GM19324 (cell line): ENCODE measurements at regions not wholly inside any gene's neighbourhood (a gene's known extent, or its start where the extent isn't known, plus 50 kb on each side); places are given as distances from the start of the nearest gene placed in this dataset.

Experiments used
- ATAC-seq: cut with Tn5 transposase; IDR thresholded peaks from one replicate; pipeline ENCODE4 v1.9.1; 2021; ENCODE audit warnings: mild to moderate bottlenecking, moderate library complexity; ENCODE audit not compliant: unreplicated experiment, low FRiP score

- peak; percentile 49 for ATAC-seq
Measured at GRCh38 chr5:89397096-89397495, 514.1 kb upstream of the MEF2C start.

- peak; percentile 69 for ATAC-seq
Measured at GRCh38 chr5:89396278-89396954, 513.4 kb upstream of the MEF2C start.

- ATAC-seq: no peak
Measured at GRCh38 chr5:89395111-89395510, 512.1 kb upstream of the MEF2C start.

- no peak for ATAC-seq
Measured at GRCh38 chr5:89388872-89389271, 505.9 kb upstream of the MEF2C start.

GRCh38 chr5:89384391-89384790, 501.4 kb upstream of the MEF2C start:
- ATAC-seq: no peak

GRCh38 chr5:89380635-89381034, 497.7 kb upstream of the MEF2C start:
- no peak for ATAC-seq

- no peak for ATAC-seq
Measured at GRCh38 chr5:89377767-89378455, 494.9 kb upstream of the MEF2C start.

- no peak for ATAC-seq
Measured at GRCh38 chr5:89374818-89375521, 492.0 kb upstream of the MEF2C start.

GRCh38 chr5:89374144-89374784, 491.3 kb upstream of the MEF2C start:
- no peak for ATAC-seq

- ATAC-seq: no peak
Measured at GRCh38 chr5:89372176-89372575, 489.2 kb upstream of the MEF2C start.

- ATAC-seq: no peak
Measured at GRCh38 chr5:89371646-89372045, 488.7 kb upstream of the MEF2C start.

- no peak for ATAC-seq
Measured at GRCh38 chr5:89359046-89359445, 476.1 kb upstream of the MEF2C start.

- peak; percentile 80 for ATAC-seq
Measured at GRCh38 chr5:89353837-89354551, 471.0 kb upstream of the MEF2C start.

- no peak for ATAC-seq
Measured at GRCh38 chr5:89351975-89352374, 469.0 kb upstream of the MEF2C start.

- ATAC-seq: no peak
Measured at GRCh38 chr5:89351222-89351621, 468.2 kb upstream of the MEF2C start.

- ATAC-seq: no peak
Measured at GRCh38 chr5:89350684-89351083, 467.7 kb upstream of the MEF2C start.

- no peak for ATAC-seq
Measured at GRCh38 chr5:89349246-89349980, 466.4 kb upstream of the MEF2C start.

- no peak for ATAC-seq
Measured at GRCh38 chr5:89346573-89346972, 463.6 kb upstream of the MEF2C start.

- ATAC-seq: peak; percentile 91
Measured at GRCh38 chr5:89343666-89344065, 460.7 kb upstream of the MEF2C start.
